Gastroesophageal sphincter (tissue), 3 donors: ENCODE measurements at regions not wholly inside any gene's neighbourhood (a gene's known extent, or its start where the extent isn't known, plus 50 kb on each side); places are given as distances from the start of the nearest gene placed in this dataset.
"Not testable (repeated sequence)": the region's sequence is repeated elsewhere in the genome, so short reads cannot be mapped to it uniquely, and the experiment has no call there.

Experiments used
- EP300 ChIP-seq: sonication (generic); formaldehyde crosslinking; IDR thresholded peaks from one replicate; pipeline ENCODE4 v1.6.1; 2017; ENCODE audit warnings: antibody characterized with exemption, mild to moderate bottlenecking
- POLR2A ChIP-seq, 2 donors: fragments of 450-650 bp; IDR thresholded peaks; one replicate each; pipeline ENCODE4 v1.6.1; 2017; ENCODE audit warnings: antibody characterized with exemption in 2 of 2, mild to moderate bottlenecking in 2 of 2, moderate library complexity in 1 of 2
- POLR2AphosphoS5 ChIP-seq: sonication (generic); formaldehyde crosslinking; IDR thresholded peaks from one replicate; pipeline ENCODE4 v1.6.1; 2017; ENCODE audit warnings: antibody characterized with exemption
- TF ChIP-seq, protein P1 (sequence below), 4 experiments: fragments of 200-600 bp in 2 of 4; fragments of 450-650 bp in 2 of 4; sonication (generic) in 1 of 4; IDR thresholded peaks; one replicate each; pipeline ENCODE4 v1.5.1; 2017 to 2019; ENCODE audit warnings: antibody characterized with exemption in 4 of 4, mild to moderate bottlenecking in 2 of 4, moderate library complexity in 2 of 4

GRCh38 chr7:125181569-125182267 lies 252.1 kb upstream of the POT1 start:
- TF ChIP-seq, protein P1, sequence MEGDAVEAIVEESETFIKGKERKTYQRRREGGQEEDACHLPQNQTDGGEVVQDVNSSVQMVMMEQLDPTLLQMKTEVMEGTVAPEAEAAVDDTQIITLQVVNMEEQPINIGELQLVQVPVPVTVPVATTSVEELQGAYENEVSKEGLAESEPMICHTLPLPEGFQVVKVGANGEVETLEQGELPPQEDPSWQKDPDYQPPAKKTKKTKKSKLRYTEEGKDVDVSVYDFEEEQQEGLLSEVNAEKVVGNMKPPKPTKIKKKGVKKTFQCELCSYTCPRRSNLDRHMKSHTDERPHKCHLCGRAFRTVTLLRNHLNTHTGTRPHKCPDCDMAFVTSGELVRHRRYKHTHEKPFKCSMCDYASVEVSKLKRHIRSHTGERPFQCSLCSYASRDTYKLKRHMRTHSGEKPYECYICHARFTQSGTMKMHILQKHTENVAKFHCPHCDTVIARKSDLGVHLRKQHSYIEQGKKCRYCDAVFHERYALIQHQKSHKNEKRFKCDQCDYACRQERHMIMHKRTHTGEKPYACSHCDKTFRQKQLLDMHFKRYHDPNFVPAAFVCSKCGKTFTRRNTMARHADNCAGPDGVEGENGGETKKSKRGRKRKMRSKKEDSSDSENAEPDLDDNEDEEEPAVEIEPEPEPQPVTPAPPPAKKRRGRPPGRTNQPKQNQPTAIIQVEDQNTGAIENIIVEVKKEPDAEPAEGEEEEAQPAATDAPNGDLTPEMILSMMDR (IDR thresholded peaks at IDR 0.05) = not testable (repeated sequence)
- TF ChIP-seq POLR2AphosphoS5; POLR2A (IDR thresholded peaks at IDR 0.05); EP300: not testable (repeated sequence)
